CD4-positive, alpha-beta T cell treated with Interleukin-6 for 4 hours (primary cell): ENCODE measurements at regions not wholly inside any gene's neighbourhood (a gene's known extent, or its start where the extent isn't known, plus 50 kb on each side); places are given as distances from the start of the nearest gene placed in this dataset.

ENCODE experiments used
- DNase-seq: peaks from one replicate; pipeline ENCODE4 v3.0.0-alpha.2; 2020; ENCODE audit warnings: mixed read lengths

DNA sequence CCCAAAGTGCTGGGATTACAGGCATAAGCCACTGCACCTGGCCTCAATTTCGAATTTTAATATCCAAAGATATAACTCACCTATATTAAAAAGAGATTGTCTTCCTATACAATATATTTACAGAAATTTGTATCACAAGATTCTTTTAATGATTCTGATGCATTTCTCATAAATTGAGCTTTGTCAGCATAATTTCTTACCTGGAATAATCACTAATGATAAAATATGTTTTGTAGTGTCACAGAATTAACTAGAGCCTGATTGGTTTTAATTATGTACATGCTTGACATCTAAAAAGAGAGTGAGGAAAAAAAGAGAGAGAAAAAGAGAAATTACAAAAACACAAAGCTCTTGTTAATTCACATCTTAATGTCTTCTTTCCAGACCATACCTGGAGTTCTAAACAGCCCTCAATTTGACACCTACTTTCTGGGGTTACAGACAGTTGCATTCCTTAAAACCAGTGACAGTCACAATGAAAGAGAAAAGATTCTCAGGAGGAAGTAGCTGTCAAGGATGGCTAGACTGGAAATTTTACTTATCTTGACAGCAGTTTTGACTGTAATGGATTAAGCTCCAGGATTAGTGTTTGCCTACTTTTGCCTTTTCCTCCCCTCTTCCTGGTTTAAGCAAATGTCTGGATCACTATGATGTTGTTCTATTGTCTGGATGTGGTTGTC lies 214.4 kb downstream of the SPRY2 start:
- no peak for DNase-seq

- DNase-seq, result no peak
Measured at GRCh38 chr13:80123945-80124344, 217.0 kb downstream of the SPRY2 start.

GRCh38 chr13:80121038-80121437 lies 219.9 kb downstream of the SPRY2 start:
- no peak for DNase-seq

- DNase-seq, result no peak
Measured at GRCh38 chr13:80118506-80118905, 222.4 kb downstream of the SPRY2 start.

DNA sequence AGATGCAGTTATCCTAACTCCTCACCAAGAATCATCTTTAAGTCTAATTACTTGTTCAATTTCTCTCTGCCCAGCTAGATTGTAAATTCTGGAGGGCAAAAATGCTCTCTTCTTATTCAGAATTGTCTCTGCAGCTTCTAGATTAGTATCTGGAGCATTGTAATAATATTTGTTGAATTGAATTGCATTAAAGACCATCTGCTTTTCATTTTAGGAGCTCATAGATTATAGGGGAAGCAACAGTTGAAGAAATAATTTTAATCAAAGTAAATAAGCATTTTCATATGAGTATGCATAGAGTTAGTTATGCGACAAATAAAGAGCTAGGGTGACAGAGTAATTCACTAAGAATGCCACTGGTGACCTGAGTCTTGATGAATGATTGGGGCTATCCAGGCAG lies 222.8 kb downstream of the SPRY2 start:
- no peak for DNase-seq

- no peak for DNase-seq
Measured at GRCh38 chr13:80117515-80117914, 223.4 kb downstream of the SPRY2 start.

GRCh38 chr13:80116107-80116506 lies 224.8 kb downstream of the SPRY2 start:
- no peak for DNase-seq

- no peak for DNase-seq
Measured at GRCh38 chr13:80115616-80116015, 225.3 kb downstream of the SPRY2 start.

DNA sequence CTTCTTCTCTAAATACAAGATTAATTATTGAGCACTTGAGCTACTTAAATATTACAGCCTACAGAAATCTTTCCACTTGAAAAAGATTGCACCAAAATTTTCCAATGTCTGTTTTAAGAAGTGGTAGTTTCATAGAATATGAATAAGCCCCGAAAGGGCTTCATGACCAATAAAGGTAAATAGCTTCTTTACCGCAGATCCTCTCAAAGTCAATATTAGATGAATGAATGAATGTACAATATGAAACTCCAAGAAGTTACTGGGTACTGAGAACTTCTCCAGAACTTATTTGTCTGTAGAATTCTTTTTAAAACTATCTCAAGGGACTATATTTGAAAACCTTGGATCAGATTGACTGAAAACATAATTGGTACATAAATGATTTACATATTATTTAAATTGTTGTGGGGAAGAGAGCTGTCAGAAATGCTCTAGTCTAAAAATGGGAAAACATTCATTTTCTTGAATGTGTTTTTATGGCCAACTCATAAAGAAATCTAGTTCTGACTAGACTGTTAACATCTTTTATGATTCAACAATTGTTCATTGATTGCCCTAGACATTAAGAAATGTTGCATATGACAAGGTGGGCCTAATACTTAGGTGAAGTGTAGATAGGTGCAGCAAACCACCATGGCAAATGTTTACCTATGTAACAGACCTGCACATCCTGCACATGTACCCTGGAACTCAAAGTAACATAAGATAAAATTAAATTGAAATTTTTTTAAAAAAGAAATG lies 227.0 kb downstream of the SPRY2 start:
- no peak for DNase-seq

DNA sequence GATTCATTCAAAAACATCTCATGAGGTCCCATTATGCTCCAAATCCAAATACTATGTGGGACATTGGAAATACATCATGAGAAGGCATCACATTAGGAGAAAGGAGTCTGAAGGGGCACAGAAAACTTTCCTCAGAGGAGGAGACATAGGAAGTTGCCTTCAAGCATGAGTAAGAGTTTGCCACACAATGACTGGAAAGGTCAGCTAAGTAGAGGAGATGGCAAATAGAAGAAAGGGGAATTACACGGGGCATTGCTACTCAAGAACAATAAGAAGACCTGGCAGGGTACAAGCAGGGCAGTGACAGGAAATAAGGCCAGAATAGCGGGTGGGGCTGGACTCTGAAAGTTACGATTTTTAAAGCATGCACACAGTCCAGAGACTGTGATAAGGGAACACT lies 231.6 kb downstream of the SPRY2 start:
- DNase-seq, result no peak

DNA sequence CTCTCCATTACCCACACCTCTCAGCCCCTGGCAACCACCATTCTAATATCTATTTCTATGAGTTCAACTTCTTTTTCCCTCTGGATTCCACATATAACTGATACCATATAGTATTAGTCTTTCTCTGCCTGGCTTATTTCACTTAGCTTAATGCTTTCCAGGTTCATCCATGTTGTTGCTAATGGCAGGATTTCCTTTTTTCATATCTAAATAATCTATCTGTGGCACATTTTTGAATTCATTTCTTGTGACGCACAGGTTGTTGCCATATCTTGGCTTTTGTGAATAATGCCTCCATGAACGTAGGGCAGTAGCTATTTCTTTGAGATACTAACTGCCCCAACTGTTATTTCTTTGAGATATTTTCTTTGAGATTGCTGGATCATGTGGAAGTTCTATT lies 235.6 kb downstream of the SPRY2 start:
- DNase-seq, result no peak

DNA sequence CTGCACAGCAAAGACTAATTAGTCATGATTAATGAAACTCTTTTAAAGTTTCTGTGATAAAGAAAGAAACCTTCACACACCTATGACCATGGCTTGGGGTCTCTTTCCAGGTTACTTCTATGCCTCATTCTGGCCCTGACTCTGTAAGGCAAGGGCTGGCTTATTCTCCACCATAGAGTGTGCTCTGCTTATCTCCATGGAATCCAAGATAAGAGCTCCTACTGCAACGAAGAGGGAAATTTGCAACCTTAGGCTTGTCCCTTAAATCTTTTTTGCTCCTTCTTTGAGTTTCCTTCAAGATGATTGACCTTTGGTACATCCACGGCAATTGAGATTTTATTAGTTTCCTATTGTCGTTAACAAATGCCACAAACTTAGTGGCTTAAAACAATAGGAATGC lies 239.9 kb downstream of the SPRY2 start:
- no peak for DNase-seq

GRCh38 chr13:80100636-80101035 lies 240.3 kb downstream of the SPRY2 start:
- DNase-seq, result no peak

DNA sequence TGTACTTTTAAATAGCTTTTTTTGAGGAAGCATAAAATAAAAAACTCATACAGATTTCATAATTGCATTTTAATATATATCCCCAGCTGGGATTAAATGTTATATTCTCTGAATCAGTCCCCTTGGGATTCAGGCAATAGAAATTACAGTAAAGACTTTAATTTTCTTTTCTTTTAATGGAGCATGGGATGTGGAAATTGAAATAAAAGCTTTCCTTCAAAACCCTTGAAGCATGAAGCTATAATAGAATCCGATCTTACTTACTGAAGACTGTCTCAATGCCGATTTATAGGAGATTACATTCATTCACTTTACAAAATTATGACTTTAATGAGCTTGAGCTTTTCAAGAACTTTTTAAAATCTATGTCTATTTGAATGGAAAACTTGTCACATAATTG lies 243.4 kb downstream of the SPRY2 start:
- no peak for DNase-seq

DNA sequence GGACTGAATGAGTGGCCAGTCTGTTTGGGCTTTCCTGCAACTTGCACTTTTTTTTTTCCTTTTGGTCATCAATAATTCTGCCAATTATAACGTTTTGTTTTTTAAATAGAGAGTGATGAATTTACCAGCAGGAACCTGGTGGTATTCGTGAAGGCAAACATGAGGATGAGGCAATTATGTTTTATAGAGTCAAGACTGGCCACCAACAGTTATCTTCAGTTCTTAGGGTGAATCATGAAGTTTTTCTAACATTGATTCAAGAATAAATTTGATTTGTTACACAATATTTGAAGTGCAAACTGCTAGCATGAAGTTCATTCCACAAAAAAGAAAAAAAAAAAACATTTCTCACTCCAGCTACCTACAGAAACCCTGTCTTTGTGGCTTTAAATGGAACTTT lies 244.5 kb downstream of the SPRY2 start:
- DNase-seq, result no peak

DNA sequence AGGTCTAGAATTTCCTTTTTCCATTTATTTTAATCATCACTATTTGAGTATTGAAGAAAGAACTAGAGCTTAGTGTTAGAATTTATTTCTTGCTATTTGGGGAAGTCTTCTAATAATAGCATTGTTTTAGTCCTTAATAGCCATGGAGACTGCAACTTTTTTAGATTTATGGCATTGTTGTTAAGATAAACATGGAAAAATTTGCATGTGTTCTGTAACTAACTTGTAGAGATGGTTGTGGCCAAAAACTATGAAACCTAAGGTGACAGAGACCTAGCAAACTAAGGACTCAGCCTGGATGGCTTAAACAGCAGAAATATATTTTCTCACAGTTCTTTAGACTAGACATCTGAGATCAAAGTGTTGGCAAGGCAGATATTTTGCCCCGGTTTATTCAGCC lies 246.4 kb downstream of the SPRY2 start:
- no peak for DNase-seq

GRCh38 chr13:80093888-80094287 lies 247.0 kb downstream of the SPRY2 start:
- DNase-seq, result no peak

DNA sequence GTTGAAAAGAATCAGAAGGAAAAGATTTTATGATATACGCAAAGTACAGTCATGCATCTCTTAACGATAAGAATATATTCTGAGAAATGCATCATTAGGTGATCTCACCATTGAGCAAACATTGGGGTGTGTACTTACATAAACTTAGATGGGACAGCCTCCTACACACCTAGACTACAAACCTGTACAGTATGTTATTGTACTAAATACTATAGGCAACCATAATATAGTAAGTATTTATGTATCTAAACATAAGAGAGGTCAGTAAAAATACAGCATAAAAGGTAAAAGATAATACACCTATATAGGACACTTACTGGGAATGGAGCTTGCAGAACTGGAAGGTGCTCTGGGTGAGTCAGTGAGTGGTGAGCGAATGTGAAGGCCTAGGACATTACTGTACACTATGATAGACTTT lies 254.6 kb downstream of the SPRY2 start:
- DNase-seq, result no peak

DNA sequence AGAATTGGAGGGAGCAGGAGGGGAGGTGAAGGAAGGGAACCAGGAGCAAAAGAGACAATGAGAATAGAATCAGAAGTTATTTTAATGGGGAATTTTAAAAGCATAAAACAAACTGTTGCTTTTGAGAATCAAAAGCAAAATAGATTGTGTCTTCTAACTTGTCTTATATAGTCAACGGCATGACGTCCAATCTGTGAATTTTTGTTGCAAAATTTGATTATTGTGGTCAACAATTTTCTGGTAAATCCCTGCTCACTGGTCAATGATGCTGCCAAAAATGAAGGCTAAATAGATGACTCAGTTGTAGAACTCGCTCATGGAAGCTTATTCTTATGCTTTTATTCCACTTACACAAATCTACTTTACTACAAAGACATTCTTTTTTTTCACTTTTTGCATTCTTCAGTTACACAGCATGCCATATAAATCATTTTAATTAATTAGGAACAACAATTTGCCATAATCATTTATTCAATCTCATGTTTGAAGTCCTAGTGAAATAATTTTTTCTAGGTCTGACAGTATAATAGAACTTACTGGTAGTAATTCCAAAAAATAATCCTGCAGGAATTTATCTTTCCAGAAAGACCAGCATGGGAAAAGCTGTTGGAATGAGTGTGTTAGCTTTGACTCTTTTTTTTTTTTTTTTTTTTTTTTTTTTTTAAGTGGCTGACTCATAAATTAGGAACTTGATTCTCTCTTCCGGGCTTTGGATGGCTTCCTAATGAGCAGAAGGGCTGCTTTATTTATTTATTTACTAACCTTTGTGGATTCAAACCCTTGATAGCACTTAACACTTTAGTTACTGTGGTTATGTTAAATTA lies 256.9 kb downstream of the SPRY2 start:
- no peak for DNase-seq

GRCh38 chr13:80083081-80083852 lies 257.7 kb downstream of the SPRY2 start:
- no peak for DNase-seq

GRCh38 chr13:80082396-80083080 lies 258.4 kb downstream of the SPRY2 start:
- no peak for DNase-seq

DNA sequence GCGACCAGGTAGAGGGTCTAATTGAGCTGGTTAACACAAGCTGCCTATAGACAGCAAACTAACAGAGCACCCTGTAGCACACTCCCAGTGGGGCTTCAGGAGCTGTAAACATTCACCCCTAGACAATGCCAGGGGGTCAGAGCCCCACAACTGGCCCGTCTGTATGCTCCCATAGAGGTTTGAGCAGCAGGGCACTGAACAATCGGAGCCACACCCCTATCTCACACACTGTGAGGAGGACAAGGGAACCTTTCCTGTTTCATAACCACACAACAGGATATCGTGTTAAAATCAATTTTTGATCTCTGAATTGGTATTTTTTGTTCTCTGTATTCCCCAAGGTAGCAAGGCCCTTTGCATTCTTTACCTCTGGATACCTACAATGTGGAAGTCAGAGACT lies 266.1 kb downstream of the SPRY2 start:
- no peak for DNase-seq
